ENCODE measurements at regions not wholly inside any gene's neighbourhood (a gene's known extent, or its start where the extent isn't known, plus 50 kb on each side); places are given as distances from the start of the nearest gene placed in this dataset.

DNA sequence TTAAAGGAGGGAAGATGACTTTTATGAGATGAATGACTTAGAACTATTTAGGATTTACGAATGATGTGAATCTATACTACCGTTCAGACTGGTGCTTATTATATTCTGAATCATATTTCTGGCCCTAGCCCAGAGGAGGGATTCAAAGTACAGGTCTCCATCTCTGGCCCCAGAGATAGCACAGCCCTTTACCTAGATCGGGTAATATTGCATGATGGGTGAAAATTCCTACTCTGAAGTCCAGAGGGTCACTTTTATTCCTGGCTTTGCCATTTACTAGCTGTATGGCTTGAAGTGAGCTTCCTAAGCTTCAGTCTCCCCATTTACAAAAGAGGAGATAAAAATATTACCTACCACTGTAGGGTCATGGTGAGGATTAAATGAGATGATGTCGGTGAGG, 135.8 kb upstream of the OSR1 start:
- TF ChIP-seq, protein P1, sequence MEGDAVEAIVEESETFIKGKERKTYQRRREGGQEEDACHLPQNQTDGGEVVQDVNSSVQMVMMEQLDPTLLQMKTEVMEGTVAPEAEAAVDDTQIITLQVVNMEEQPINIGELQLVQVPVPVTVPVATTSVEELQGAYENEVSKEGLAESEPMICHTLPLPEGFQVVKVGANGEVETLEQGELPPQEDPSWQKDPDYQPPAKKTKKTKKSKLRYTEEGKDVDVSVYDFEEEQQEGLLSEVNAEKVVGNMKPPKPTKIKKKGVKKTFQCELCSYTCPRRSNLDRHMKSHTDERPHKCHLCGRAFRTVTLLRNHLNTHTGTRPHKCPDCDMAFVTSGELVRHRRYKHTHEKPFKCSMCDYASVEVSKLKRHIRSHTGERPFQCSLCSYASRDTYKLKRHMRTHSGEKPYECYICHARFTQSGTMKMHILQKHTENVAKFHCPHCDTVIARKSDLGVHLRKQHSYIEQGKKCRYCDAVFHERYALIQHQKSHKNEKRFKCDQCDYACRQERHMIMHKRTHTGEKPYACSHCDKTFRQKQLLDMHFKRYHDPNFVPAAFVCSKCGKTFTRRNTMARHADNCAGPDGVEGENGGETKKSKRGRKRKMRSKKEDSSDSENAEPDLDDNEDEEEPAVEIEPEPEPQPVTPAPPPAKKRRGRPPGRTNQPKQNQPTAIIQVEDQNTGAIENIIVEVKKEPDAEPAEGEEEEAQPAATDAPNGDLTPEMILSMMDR (IDR thresholded peaks at IDR 0.05; ENCODE audit: low read length), result no peak
- no peak for TF ChIP-seq EZH2 (optimal IDR thresholded peaks at IDR 0.05; ENCODE audit: low read depth, low read length)

Data from MM.1S (cell line).